ENCODE measurements at regions not wholly inside any gene's neighbourhood (a gene's known extent, or its start where the extent isn't known, plus 50 kb on each side); places are given as distances from the start of the nearest gene placed in this dataset.
"Not testable (repeated sequence)": the region's sequence is repeated elsewhere in the genome, so short reads cannot be mapped to it uniquely, and the experiment has no call there.

- peak; percentile 35 for DNase-seq (ENCODE audit: low spot score)
Measured at GRCh38 chr5:53733853-53734252, 173.4 kb downstream of the NDUFS4 start.

GRCh38 chr5:53738105-53738504 lies 177.7 kb downstream of the NDUFS4 start:
- no peak for DNase-seq (ENCODE audit: low spot score)

GRCh38 chr5:53739111-53739510 lies 178.7 kb downstream of the NDUFS4 start:
- DNase-seq (ENCODE audit: low spot score), result no peak

- DNase-seq (ENCODE audit: low spot score), result no peak
Measured at GRCh38 chr5:53749621-53750020, 189.2 kb downstream of the NDUFS4 start.

GRCh38 chr5:53752282-53752681 lies 191.8 kb downstream of the NDUFS4 start:
- DNase-seq (ENCODE audit: low spot score), result not testable (repeated sequence)

GRCh38 chr5:53766673-53767072 lies 206.2 kb downstream of the NDUFS4 start:
- no peak for DNase-seq (ENCODE audit: low spot score)

- DNase-seq (ENCODE audit: low spot score), result no peak
Measured at GRCh38 chr5:53777864-53778618, 217.6 kb downstream of the NDUFS4 start.

GRCh38 chr5:53779541-53779981 lies 219.1 kb downstream of the NDUFS4 start:
- DNase-seq (ENCODE audit: low spot score), result no peak

GRCh38 chr5:53782620-53783019 lies 222.2 kb downstream of the NDUFS4 start:
- no peak for DNase-seq (ENCODE audit: low spot score)

- no peak for DNase-seq (ENCODE audit: low spot score)
Measured at GRCh38 chr5:53783624-53784228, 223.3 kb downstream of the NDUFS4 start.

- DNase-seq (ENCODE audit: low spot score), result no peak
Measured at GRCh38 chr5:53784596-53784995, 224.2 kb downstream of the NDUFS4 start.

GRCh38 chr5:53785924-53786323 lies 225.5 kb downstream of the NDUFS4 start:
- no peak for DNase-seq (ENCODE audit: low spot score)

- no peak for DNase-seq (ENCODE audit: low spot score)
Measured at GRCh38 chr5:53790026-53790425, 229.6 kb downstream of the NDUFS4 start.

GRCh38 chr5:53792338-53792737 lies 231.9 kb downstream of the NDUFS4 start:
- DNase-seq (ENCODE audit: low spot score), result no peak

- not testable (repeated sequence) for DNase-seq (ENCODE audit: low spot score)
Measured at GRCh38 chr5:53799644-53800043, 239.2 kb downstream of the NDUFS4 start.

- DNase-seq (ENCODE audit: low spot score), result not testable (repeated sequence)
Measured at GRCh38 chr5:53808392-53808791, 248.0 kb downstream of the NDUFS4 start.

- DNase-seq (ENCODE audit: low spot score), result no peak
Measured at GRCh38 chr5:53814819-53815218, 254.4 kb downstream of the NDUFS4 start.

GRCh38 chr5:53815471-53815870 lies 255.0 kb downstream of the NDUFS4 start:
- no peak for DNase-seq (ENCODE audit: low spot score)

GRCh38 chr5:53817183-53817582 lies 256.7 kb downstream of the NDUFS4 start:
- DNase-seq (ENCODE audit: low spot score), result no peak

GRCh38 chr5:53819482-53819881 lies 259.0 kb downstream of the NDUFS4 start:
- DNase-seq (ENCODE audit: low spot score), result peak; percentile 15

GRCh38 chr5:53820119-53820801 lies 259.8 kb downstream of the NDUFS4 start:
- no peak for DNase-seq (ENCODE audit: low spot score)

- no peak for DNase-seq (ENCODE audit: low spot score)
Measured at GRCh38 chr5:53820802-53821171, 260.3 kb downstream of the NDUFS4 start.

- DNase-seq (ENCODE audit: low spot score), result no peak
Measured at GRCh38 chr5:53825016-53825415, 264.6 kb downstream of the NDUFS4 start.

All from SK-N-DZ (cell line).